ENCODE measurements at regions not wholly inside any gene's neighbourhood (a gene's known extent, or its start where the extent isn't known, plus 50 kb on each side); places are given as distances from the start of the nearest gene placed in this dataset.
"Not testable (repeated sequence)": the region's sequence is repeated elsewhere in the genome, so short reads cannot be mapped to it uniquely, and the experiment has no call there.

DNA sequence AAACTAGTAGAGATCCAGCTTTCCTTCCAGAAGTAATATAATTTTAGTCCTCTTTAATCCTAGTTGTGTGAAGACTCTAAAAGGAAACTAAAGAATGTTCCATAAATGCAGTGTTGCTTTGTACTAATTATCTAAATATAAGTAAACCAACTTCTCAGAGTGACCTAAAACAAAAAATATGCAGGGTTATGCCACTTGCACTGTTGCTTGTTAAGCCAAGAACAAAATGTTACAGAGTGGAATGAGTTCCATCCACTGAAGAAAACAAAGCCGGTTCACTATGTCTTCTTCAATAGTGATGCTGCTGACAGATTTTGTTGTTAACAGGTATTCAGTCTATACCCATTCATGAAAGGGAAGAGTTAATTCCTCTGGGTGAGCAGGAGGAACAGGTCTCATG is 252.0 kb upstream of the DIAPH2 start:
- no peak for DNase-seq

DNA sequence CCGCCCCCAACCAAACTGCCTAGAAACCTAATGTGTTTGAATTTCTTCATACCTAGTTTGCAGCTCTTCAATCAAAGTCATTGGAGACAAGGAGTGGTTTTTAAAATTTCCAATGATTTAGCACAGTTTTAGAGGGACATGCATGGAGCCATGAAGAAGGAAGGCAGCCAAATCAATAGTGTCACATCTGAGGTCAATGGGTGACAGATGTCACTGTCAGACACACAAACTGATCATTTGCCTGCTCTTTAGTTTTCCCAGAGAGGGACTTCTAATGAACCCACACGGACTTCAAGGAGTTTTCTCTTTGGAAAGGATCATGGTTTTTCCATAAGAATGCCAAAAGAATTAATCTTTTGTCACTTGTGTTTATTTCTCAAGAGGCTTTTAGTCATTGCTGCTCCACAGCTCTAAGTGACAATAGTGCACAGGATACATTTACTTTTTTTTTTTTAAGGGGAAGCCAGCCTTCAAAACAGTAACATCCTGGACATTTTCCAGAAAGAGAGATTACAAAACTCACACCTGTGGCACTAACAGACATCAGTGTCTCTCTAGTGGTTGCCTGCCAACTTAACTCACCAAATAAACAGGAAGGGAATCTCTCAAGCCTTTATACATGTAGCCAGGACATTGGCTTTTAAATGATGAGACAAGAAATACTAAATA is 251.1 kb upstream of the DIAPH2 start:
- DNase-seq, result no peak

DNA sequence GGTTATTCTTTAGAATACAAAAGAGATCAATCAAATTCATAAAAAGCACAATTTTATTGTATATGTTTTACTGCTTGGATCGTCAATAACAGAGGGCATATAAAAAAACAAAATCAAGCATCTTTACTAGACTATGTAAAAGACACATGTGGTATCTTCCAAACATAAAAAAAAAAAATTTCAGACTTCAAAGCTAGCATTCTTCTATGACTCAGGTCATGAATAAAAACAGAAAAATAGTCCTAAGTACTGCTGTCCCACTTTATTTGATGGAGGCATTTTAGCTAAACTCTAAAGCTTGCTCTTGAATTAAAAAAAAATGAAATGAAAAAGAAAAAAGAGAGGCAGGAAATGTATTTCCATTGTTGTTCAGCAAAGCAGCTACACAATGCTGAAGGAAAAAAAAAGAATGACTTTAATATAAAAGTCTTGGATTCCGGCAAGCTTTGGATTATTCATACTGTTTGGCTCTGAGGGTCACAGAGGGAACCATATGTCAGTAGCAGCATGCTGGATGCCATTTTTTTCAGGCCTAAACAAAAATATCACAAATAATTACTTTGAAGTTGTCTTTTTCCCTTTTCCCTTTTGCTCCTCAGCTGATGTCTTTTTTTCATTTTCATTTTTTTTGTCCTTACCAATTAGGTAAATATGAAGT is 249.1 kb upstream of the DIAPH2 start:
- DNase-seq, result no peak

DNA sequence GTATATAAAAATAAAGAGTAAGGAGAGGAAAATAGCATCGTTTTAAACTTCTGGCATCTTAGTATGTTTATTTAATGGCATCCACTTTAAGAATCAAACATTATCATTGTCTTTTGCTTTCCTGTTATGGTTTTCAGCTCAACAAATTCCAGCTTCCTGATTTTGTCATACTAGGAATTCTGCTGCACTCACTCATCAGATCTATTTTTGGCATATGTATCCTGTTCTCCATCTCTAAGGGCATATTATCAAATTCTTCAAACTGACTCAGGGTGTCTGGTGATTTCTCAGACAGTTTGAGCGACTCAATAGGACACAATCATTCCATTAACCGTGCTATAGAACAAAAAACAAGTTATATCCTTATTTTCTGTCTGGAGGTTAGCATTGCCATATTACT is 248.5 kb upstream of the DIAPH2 start:
- no peak for DNase-seq

- DNase-seq, result no peak
Observed at GRCh38 chrX:96438803-96439202, 245.8 kb upstream of the DIAPH2 start.

DNA sequence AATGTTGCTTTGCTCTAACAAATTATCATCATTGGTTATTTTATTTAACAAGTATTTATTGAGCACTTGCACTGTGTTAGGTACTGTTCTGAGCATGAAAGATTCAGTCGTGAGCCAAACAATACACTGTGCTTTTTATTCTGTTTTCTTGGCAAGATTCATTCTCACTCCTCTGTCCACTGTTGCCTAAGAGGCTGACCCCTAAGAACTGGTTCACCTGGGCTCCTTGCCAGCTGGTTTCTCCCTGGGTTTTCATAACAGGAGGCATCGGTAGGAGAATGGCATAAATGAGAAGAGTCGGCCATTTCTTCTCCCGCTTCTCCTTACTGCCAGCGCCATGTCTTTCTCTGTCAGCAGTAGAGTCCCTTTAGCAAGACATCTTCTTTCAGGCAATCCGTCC is 243.7 kb upstream of the DIAPH2 start:
- no peak for DNase-seq

GRCh38 chrX:96445531-96446065 is 239.0 kb upstream of the DIAPH2 start:
- no peak for DNase-seq

DNA sequence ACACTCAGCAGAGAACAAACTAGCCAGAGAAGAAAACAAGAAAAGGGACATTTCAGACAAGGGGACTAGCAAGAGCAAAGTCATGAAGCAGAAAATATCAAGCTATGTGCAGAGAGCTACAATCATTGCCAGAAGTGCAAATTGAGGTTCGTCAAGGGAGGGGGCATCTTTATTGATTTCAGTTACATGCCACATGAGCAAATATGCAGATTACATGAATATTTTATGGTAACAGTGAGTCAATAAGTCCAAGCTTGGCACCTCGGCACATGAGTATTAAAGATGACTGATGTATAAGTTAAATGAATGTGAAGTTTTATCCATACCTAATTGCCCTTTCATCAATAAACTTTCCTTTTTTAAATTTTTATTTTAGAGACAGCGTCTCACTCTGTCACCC is 238.1 kb upstream of the DIAPH2 start:
- no peak for DNase-seq

GRCh38 chrX:96447161-96447560 is 237.5 kb upstream of the DIAPH2 start:
- no peak for DNase-seq

- DNase-seq, result no peak
Observed at GRCh38 chrX:96449191-96449590, 235.5 kb upstream of the DIAPH2 start.

GRCh38 chrX:96449896-96450295 is 234.7 kb upstream of the DIAPH2 start:
- DNase-seq, result no peak

GRCh38 chrX:96453139-96453538 is 231.5 kb upstream of the DIAPH2 start:
- DNase-seq, result no peak

DNA sequence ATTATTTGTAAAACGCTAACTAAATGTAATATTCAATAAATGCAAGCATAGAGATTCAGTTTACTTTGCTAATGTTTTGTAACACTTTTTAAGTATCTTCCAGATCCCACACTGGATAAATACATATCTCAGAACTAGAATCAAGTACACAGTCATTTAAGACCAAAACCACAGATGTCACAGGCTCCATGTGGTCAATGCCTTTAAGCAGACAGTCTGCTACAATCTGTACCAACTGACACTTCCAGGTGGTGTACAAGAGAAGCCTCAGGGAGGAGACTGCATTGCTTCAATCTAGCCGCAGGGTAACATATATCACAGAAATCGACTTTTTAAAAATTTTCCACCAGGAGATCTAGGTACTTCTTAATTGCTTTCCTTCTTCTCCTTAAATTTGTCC is 229.6 kb upstream of the DIAPH2 start:
- no peak for DNase-seq

- no peak for DNase-seq
Observed at GRCh38 chrX:96464880-96465558, 219.6 kb upstream of the DIAPH2 start.

GRCh38 chrX:96474029-96474740 is 210.5 kb upstream of the DIAPH2 start:
- no peak for DNase-seq

- DNase-seq, result no peak
Observed at GRCh38 chrX:96474741-96475125, 209.9 kb upstream of the DIAPH2 start.

DNA sequence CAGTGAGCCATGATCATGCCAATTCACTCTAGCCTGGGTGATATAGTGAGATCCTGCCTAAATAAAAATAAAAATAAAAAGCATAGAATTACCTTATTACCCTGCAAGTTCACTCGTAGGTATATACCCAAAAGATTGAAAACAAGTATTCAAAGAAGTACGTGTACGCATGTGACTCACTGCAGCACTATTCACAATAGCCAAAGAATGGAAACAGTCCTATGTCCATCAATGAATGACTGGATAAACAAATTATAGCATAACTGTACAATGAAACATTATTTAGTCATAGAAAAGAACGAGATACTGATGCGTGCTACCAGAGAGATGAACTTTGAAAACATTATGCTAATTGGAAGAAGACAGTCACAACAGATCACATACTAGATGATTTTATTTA is 204.6 kb upstream of the DIAPH2 start:
- no peak for DNase-seq

- DNase-seq, result no peak
Observed at GRCh38 chrX:96481831-96482230, 202.8 kb upstream of the DIAPH2 start.

DNA sequence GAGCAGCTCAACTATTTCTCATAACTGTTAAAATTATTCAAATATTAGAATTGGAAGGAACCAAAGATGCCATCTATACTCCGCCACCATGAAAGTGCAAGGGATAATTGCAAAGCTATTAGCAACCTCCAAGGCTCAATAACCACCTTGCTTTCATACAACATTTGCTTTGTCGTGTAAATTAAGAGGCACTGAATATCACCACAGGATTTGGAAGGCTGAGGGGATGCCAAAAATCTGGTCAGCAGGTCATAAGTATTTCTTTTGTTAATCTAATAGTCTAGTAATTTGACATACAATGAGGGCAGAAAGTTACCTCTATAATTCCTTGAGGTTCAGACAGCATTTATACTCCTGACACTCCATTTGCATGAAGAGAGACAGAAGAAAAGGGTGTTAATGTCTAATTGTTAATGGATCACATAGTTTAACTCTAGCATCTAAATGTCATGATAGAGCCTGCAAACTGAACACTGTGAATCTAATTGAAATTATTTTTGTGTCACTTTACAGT is 200.9 kb upstream of the DIAPH2 start:
- DNase-seq, result no peak

DNA sequence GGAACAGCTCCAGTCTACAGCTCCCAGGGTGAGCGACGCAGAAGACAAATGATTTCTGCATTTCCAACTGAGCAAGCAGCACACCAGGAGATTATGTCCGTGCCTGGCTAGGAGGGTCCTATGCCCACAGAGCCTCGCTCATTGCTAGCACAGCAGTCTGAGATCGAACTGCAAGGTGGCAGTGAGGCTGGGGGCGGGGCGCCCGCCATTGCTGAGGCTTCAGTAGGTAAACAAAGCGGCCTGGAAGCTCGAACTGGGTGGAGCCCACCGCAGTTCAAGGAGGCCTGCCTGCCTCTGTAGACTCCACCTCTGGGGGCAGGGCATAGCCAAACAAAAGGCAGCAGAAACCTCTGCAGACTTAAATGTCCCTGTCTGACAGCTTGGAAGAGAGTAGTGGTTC is 198.0 kb upstream of the DIAPH2 start:
- not testable (repeated sequence) for DNase-seq

DNA sequence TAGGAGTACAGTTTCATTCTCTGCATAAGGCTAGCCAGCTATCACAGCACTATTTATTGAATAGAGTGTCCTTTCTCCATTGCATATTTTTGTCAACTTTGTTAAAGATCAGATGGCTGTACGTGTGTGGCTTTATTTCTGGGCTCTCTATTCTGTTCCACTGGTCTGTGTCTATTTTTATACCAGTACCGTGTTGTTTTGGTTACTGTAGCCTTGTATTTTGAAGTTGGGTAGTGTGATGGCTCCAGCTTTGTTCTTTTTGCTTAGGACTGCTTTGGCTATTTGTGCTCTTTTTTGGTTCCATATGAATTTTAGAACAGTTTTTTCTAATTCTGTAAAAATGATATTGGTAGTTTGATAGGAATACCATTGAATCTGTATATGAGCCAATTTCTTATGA is 182.1 kb upstream of the DIAPH2 start:
- DNase-seq, result no peak

DNA sequence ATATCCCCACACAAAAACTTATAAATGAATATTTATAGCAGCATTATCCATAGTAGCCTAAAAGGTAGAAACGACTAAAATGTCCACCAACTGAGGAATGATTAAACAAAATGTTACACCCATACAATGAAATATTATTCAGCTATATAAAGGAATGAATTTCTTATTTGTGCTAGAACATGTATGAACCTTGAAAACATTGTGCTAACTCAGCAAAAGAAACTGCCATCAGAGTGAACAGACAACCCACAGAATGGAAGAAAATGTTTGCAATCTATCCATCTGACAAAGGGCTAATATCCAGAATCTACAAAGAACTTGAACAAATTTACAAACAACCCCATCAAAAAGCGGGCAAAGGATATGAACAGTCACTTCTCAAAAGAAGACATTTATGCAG is 155.3 kb upstream of the DIAPH2 start:
- DNase-seq, result not testable (repeated sequence)

DNA sequence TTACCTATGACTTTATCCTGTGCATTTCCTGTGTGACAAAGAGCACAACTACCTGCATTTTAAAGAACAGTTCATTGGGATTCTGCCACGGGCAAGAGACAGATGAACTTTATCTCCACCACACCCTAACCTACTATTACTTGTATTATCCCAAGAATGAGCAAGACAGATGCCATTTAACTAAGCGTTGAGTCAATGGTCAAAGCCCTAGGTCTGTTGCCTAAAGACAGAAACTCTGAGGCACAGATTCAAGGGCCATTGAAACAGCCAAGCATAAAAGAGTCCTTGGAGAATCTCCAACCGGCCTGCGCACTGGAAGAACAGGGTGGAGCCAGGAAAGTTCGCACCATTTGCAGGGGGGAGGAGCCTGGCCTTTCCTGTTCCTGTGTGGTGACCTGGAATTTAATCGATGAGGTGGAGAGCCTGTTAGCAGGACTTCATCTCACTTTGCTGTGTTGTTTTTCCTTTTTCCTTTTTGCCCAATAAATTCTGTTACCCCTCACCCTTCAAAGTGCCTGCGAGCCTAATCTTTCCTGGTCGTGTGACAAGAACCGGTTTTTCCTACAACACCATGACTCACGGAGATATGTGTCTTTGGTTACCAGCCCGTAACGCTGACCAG is 146.4 kb upstream of the DIAPH2 start:
- DNase-seq, result no peak
